SK-N-SH treated with all-trans-retinoic acid at 6 μM for 48 hours (cell line): ENCODE measurements at regions not wholly inside any gene's neighbourhood (a gene's known extent, or its start where the extent isn't known, plus 50 kb on each side); places are given as distances from the start of the nearest gene placed in this dataset.

Experiments used
- ATAC-seq: fragments of 200-7000 bp; cut with Tn5 transposase; 3 replicates; pipeline ENCODE4 v1.9.1; 2020; ENCODE audit warnings: mild to moderate bottlenecking, moderate library complexity
- ARNTL ChIP-seq: fragments of 450-650 bp; formaldehyde crosslinking; IDR thresholded peaks from 2 replicates; pipeline ENCODE4 v1.5.0; 2020; ENCODE audit warnings: low read depth, mild to moderate bottlenecking, moderate library complexity, borderline replicate concordance
- BACH2 ChIP-seq: fragments of 250-450 bp; sonication (Bioruptor Pico); IDR thresholded peaks from 2 replicates; pipeline ENCODE4 v1.9.0; 2021; ENCODE audit warnings: mild to moderate bottlenecking, borderline replicate concordance
- CREB5 ChIP-seq: fragments of 250-450 bp; sonication (Bioruptor Pico); IDR thresholded peaks from 2 replicates; pipeline ENCODE4 v1.5.1; 2020; ENCODE audit warnings: low read depth, mild to moderate bottlenecking, moderate library complexity
- CSDC2 ChIP-seq: fragments of 250-450 bp; sonication (Bioruptor Pico); IDR thresholded peaks from 2 replicates; pipeline ENCODE4 v1.5.0; 2020; ENCODE audit warnings: mild to moderate bottlenecking, moderate library complexity
- CSRNP3 ChIP-seq: fragments of 250-450 bp; sonication (Bioruptor Pico); IDR thresholded peaks from 2 replicates; pipeline ENCODE4 v1.5.1; 2021; ENCODE audit warnings: mild to moderate bottlenecking, moderate library complexity
- ESRRG ChIP-seq: fragments of 250-450 bp; sonication (Bioruptor Pico); IDR thresholded peaks from 2 replicates; pipeline ENCODE4 v1.6.1; 2021; ENCODE audit warnings: mild to moderate bottlenecking
- GLIS3 ChIP-seq: fragments of 250-450 bp; sonication (Bioruptor Pico); IDR thresholded peaks from 2 replicates; pipeline ENCODE4 v1.5.0; 2020; ENCODE audit warnings: mild to moderate bottlenecking, moderate library complexity
- ISL1 ChIP-seq: fragments of 250-450 bp; sonication (Bioruptor Pico); IDR thresholded peaks from 2 replicates; pipeline ENCODE4 v2.1.2; 2022; ENCODE audit warnings: mild to moderate bottlenecking, moderate library complexity
- OSR1 ChIP-seq: fragments of 250-450 bp; sonication (Bioruptor Pico); IDR thresholded peaks from 2 replicates; pipeline ENCODE4 v1.8.0; 2022; ENCODE audit warnings: moderate library complexity, mild to moderate bottlenecking, inconsistent platforms
- PATZ1 ChIP-seq: fragments of 250-450 bp; sonication (Bioruptor Pico); IDR thresholded peaks from 2 replicates; pipeline ENCODE4 v1.8.0; 2020; ENCODE audit warnings: mild to moderate bottlenecking, moderate library complexity, borderline replicate concordance
- POU6F1 ChIP-seq: fragments of 250-450 bp; sonication (Bioruptor Pico); IDR thresholded peaks from 2 replicates; pipeline ENCODE4 v1.8.0; 2021; ENCODE audit warnings: low read depth, mild to moderate bottlenecking, moderate library complexity, borderline replicate concordance
- PPARA ChIP-seq: fragments of 250-450 bp; sonication (Bioruptor Pico); IDR thresholded peaks from 2 replicates; pipeline ENCODE4 v1.5.0; 2020; ENCODE audit warnings: mild to moderate bottlenecking, borderline replicate concordance
- RARB ChIP-seq: fragments of 250-450 bp; sonication (Bioruptor Pico); IDR thresholded peaks from 2 replicates; pipeline ENCODE4 v1.8.0; 2021; ENCODE audit warnings: mild to moderate bottlenecking, moderate library complexity
- TCF4 ChIP-seq: fragments of 250-450 bp; sonication (Bioruptor Pico); IDR thresholded peaks from 2 replicates; pipeline ENCODE4 v1.8.0; 2021; ENCODE audit warnings: mild to moderate bottlenecking, moderate library complexity, borderline replicate concordance
- TOX ChIP-seq: fragments of 250-450 bp; sonication (Bioruptor Pico); IDR thresholded peaks from 2 replicates; pipeline ENCODE4 v1.8.0; 2021; ENCODE audit warnings: mild to moderate bottlenecking, moderate library complexity, borderline replicate concordance
- TSHZ2 ChIP-seq: fragments of 250-450 bp; sonication (Bioruptor Pico); IDR thresholded peaks from 2 replicates; pipeline ENCODE4 v1.5.0; 2020; ENCODE audit warnings: mild to moderate bottlenecking, moderate library complexity
- ZC3H10 ChIP-seq: fragments of 250-450 bp; sonication (Bioruptor Pico); IDR thresholded peaks from 2 replicates; pipeline ENCODE4 v1.5.1; 2021; ENCODE audit warnings: mild to moderate bottlenecking, moderate library complexity
- ZFP30 ChIP-seq: fragments of 450-650 bp; formaldehyde crosslinking; IDR thresholded peaks from 2 replicates; pipeline ENCODE4 v1.5.0; 2022; ENCODE audit warnings: mild to moderate bottlenecking, moderate library complexity
- ZNF565 ChIP-seq: fragments of 450-650 bp; formaldehyde crosslinking; conservative IDR thresholded peaks from 2 replicates; pipeline ENCODE4 v1.5.0; 2020; ENCODE audit warnings: low read depth, mild to moderate bottlenecking, moderate library complexity
- ZNF8 ChIP-seq: fragments of 450-650 bp; formaldehyde crosslinking; IDR thresholded peaks from 2 replicates; pipeline ENCODE4 v1.5.0; 2020; ENCODE audit warnings: mild to moderate bottlenecking, moderate library complexity

GRCh38 chr5:100667161-100667630, 132.0 kb downstream of the FAM174A start:
- TF ChIP-seq ZC3H10 (CRISPR knock-in tag) (no peak), GLIS3 (no peak), OSR1 (no peak), CSDC2 (CRISPR knock-in tag) (no peak), ZFP30 (CRISPR knock-in tag) (no peak), ESRRG (no peak), PPARA (CRISPR knock-in tag) (no peak), TCF4 (CRISPR knock-in tag) (no peak), TSHZ2 (CRISPR knock-in tag) (no peak), ZNF8 (CRISPR knock-in tag) (no peak), TOX (no peak), CREB5 (no peak), BACH2 (CRISPR knock-in tag) (no peak), ZNF565 (CRISPR knock-in tag) (no peak), ISL1 (CRISPR knock-in tag) (no peak), RARB (CRISPR knock-in tag) (no peak), CSRNP3 (no peak)
- ATAC-seq: no peak

GRCh38 chr5:100668511-100668910, 133.3 kb downstream of the FAM174A start:
- ATAC-seq: no peak

GRCh38 chr5:100676817-100677631, 141.8 kb downstream of the FAM174A start:
- peak; percentile 53 for ATAC-seq
- TF ChIP-seq BACH2 (CRISPR knock-in tag) (no peak), ISL1 (CRISPR knock-in tag) (0 out of 2 replicates have a peak, but pooled peaks have one; percentile 10)

More at GRCh38 chr5:100668511-100668910, 133.3 kb downstream of the FAM174A start:
- TF ChIP-seq TOX: no peak

GRCh38 chr5:100682625-100683024, 147.5 kb downstream of the FAM174A start:
- ATAC-seq: no peak
- TF ChIP-seq CSRNP3 (no peak), POU6F1 (CRISPR knock-in tag) (no peak), CSDC2 (CRISPR knock-in tag) (no peak), ARNTL (CRISPR knock-in tag) (no peak), CREB5 (no peak), RARB (CRISPR knock-in tag) (no peak), TSHZ2 (CRISPR knock-in tag) (no peak), PATZ1 (CRISPR knock-in tag) (no peak), ZNF565 (CRISPR knock-in tag) (no peak)
